B cell (primary cell): ENCODE measurements at regions not wholly inside any gene's neighbourhood (a gene's known extent, or its start where the extent isn't known, plus 50 kb on each side); places are given as distances from the start of the nearest gene placed in this dataset.

Experiments used
- ATAC-seq: fragments of 200-7000 bp; cut with Tn5 transposase; one replicate; pipeline ENCODE4 v1.10.0; 2021; ENCODE audit warnings: low read depth, mild to moderate bottlenecking, moderate number of reproducible peaks, moderate library complexity
- CTCF ChIA-PET: fragments of 350-600 bp; sonication (Branson Sonifier 250); formaldehyde crosslinking; loops from one replicate; lab custom pipeline; 2021; ENCODE audit warnings: antibody characterized with exemption, inconsistent platforms; lab: Charles Lee
- POLR2A ChIA-PET: fragments of 350-600 bp; sonication (Branson Sonifier 250); formaldehyde crosslinking; loops from one replicate; lab custom pipeline; 2021; ENCODE audit warnings: antibody characterized with exemption; lab: Charles Lee
- DNase-seq: peaks from one replicate; pipeline ENCODE4 v3.0.0; 2013
- H2AFZ ChIP-seq: 2 replicates; pipeline ENCODE4 v1.6.1; 2012; ENCODE audit warnings: mild to moderate bottlenecking, low read depth, low read length; ENCODE audit not compliant: insufficient read depth, poor library complexity, severe bottlenecking
- H3K27ac ChIP-seq, 2 donors: 1 replicate in 1 of 2; 2 replicates in 1 of 2; pipeline ENCODE4 v1.5.1; 2012 to 2013; ENCODE audit warnings: low read length in 2 of 2, mild to moderate bottlenecking in 2 of 2, moderate library complexity in 1 of 2
- H3K27me3 ChIP-seq, 4 experiments: fragments of 200-600 bp in 1 of 4; sonication (generic) in 1 of 4; replicated peaks in 1 of 4; 1 replicate in 2 of 4; 2 replicates in 2 of 4; pipeline versions ENCODE4 v1.6.1 to v1.7.0; 2013 to 2016; ENCODE audit warnings: low read length in 3 of 4, mild to moderate bottlenecking in 2 of 4, mixed read lengths in 1 of 4, moderate library complexity in 1 of 4; ENCODE audit not compliant: insufficient read depth in 4 of 4, control insufficient read depth in 3 of 4; ENCODE audit errors: control extremely low read depth in 1 of 4
- H3K36me3 ChIP-seq, 2 experiments: replicated peaks in 1 of 2; 1 replicate in 1 of 2; 2 replicates in 1 of 2; pipeline versions ENCODE4 v1.6.1 to v1.7.1; 2013; ENCODE audit warnings: low read length in 1 of 2; ENCODE audit not compliant: insufficient read depth in 2 of 2, control insufficient read depth in 1 of 2; ENCODE audit errors: control extremely low read depth in 1 of 2, extremely low read depth in 1 of 2
- H3K4me1 ChIP-seq, 2 donors: fragments of 200-600 bp in 1 of 2; sonication (generic) in 1 of 2; 1 replicate in 1 of 2; 2 replicates in 1 of 2; pipeline versions ENCODE4 v1.5.1 to v1.6.1; 2013 to 2017; ENCODE audit warnings: low read length in 2 of 2; ENCODE audit not compliant: control insufficient read depth in 2 of 2, insufficient read depth in 2 of 2
- H3K4me2 ChIP-seq: replicated peaks from 2 replicates; pipeline ENCODE3; 2012; ENCODE audit warnings: mild to moderate bottlenecking, low read depth, low read length; ENCODE audit not compliant: poor library complexity, severe bottlenecking
- H3K4me3 ChIP-seq, 5 experiments: fragments of 200-600 bp in 1 of 5; sonication (generic) in 1 of 5; 1 replicate in 3 of 5; 2 replicates in 2 of 5; pipeline versions ENCODE4 v1.5.1 to v1.7.0; 2011 to 2016; ENCODE audit warnings: low read length in 4 of 5, mild to moderate bottlenecking in 4 of 5, low read depth in 2 of 5, control low read depth in 1 of 5, moderate library complexity in 1 of 5; ENCODE audit not compliant: insufficient read depth in 1 of 5; ENCODE audit errors: control extremely low read depth in 1 of 5, extremely low read depth in 1 of 5
- H3K79me2 ChIP-seq: fragments of 200-600 bp; sonication (generic); one replicate; pipeline ENCODE4 v1.6.0; 2016; ENCODE audit warnings: low read length; ENCODE audit not compliant: control insufficient read depth, insufficient read depth
- H3K9ac ChIP-seq: fragments of 200-600 bp; sonication (generic); 2 replicates; pipeline ENCODE4 v1.6.1; 2017; ENCODE audit warnings: mild to moderate bottlenecking, low read length, moderate library complexity
- H3K9me3 ChIP-seq, 3 donors: one replicate each; pipeline versions ENCODE4 v1.6.1 to v1.7.1; 2013; ENCODE audit warnings: low read length in 2 of 3; ENCODE audit not compliant: control insufficient read depth in 2 of 3, insufficient read depth in 1 of 3; ENCODE audit errors: control extremely low read depth in 1 of 3
- H4K20me1 ChIP-seq: 2 replicates; pipeline ENCODE4 v1.6.0; 2012; ENCODE audit warnings: mild to moderate bottlenecking, low read length; ENCODE audit not compliant: insufficient read depth, control insufficient read depth, poor library complexity, severe bottlenecking
- H3K27ac Mint-ChIP-seq: one replicate; pipeline ENCODE4 v1.8.0; 2021; ENCODE audit warnings: mixed read lengths
- H3K27me3 Mint-ChIP-seq: one replicate; pipeline ENCODE4 v1.8.0; 2021; ENCODE audit warnings: mixed read lengths
- H3K4me1 Mint-ChIP-seq: one replicate; pipeline ENCODE4 v1.8.0; 2021; ENCODE audit warnings: mixed read lengths
- H3K4me3 Mint-ChIP-seq: one replicate; pipeline ENCODE4 v1.8.0; 2021; ENCODE audit warnings: mixed read lengths
- H3K9me3 Mint-ChIP-seq: one replicate; pipeline ENCODE4 v1.8.0; 2022; ENCODE audit warnings: mixed read lengths; ENCODE audit not compliant: insufficient read depth
- CTCF ChIP-seq: fragments of 200-600 bp; IDR thresholded peaks from one replicate; pipeline ENCODE4 v1.8.0; 2022; ENCODE audit warnings: antibody characterized with exemption, mild to moderate bottlenecking
- EZH2 ChIP-seq: IDR thresholded peaks from 2 replicates; pipeline ENCODE4 v1.6.1; 2012; ENCODE audit warnings: borderline replicate concordance, low read depth, mild to moderate bottlenecking, moderate library complexity, low read length; ENCODE audit not compliant: insufficient read depth, poor library complexity, severe bottlenecking
- WGBS: methylation state at CpG from one replicate; pipeline ENCODE4 v1.1.5; 2013; ENCODE audit warnings: missing lambda C conversion rate; ENCODE audit not compliant: insufficient coverage; 5-methylcytosine and 5-hydroxymethylcytosine counted together
- intact Hi-C: fragments of 100-400 bp; cut with micrococcal nuclease; formaldehyde crosslinking; loops from one replicate; pipeline ENCODE4 v1.10.0; 2022

GRCh38 chr18:38961880-38962279 lies 1396.3 kb upstream of the CELF4 start:
- Histone ChIP-seq H4K20me1 (no peaks in the 10 kb centered on the region), H2AFZ (no peak overlapping the region), H3K27ac (no peak overlapping the region), H3K9me3 (no peaks in the 10 kb centered on the region), H3K4me2 (no peak overlapping the region), H3K36me3 (no peaks in the 10 kb centered on the region), H3K27me3 (no peaks in the 10 kb centered on the region), H3K9ac (no peak overlapping the region), H3K79me2 (no peaks in the 10 kb centered on the region), H3K4me3 (no peak overlapping the region), H3K4me1 (no peaks in the 10 kb centered on the region)
- no peaks in the 10 kb centered on the region for H3K27me3 Mint-ChIP-seq
- ChIA-PET CTCF (no interaction called here), POLR2A (no interaction called here)
- H3K27ac Mint-ChIP-seq, result no peak overlapping the region
- no peaks in the 10 kb centered on the region for H3K9me3 Mint-ChIP-seq
- ATAC-seq (no peak), DNase-seq (no peak)
- TF ChIP-seq CTCF (no peak), EZH2 (no peak)
- intact Hi-C loops, result no loop called here
- no CpG with 5 or more reads among the region's 1 CpG for WGBS
- H3K4me1 Mint-ChIP-seq, result no peaks in the 10 kb centered on the region
- H3K4me3 Mint-ChIP-seq, result no peak overlapping the region

DNA sequence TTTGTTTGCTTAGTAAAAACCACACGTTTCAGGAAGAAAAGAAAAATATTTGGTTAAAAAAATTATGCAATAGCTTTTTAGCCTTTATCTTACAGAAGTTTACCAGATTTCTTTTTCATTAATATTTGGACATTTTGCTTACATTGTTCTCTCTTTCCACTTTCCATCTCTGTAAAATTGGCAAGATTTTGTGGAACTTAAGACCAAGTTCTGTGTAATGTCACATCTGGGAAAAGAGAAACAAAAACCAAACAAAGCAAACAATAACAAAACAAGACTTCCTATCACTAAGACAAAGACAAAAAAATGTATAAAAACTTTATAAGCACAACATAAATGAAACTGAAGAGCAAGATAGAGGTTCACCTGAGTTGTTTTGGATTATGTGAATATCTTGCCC lies 1392.1 kb upstream of the CELF4 start:
- intact Hi-C loops, result no loop called here
- Histone ChIP-seq H3K4me1 (no peaks in the 10 kb centered on the region), H3K9ac (no peak overlapping the region), H3K36me3 (no peaks in the 10 kb centered on the region), H3K27me3 (no peaks in the 10 kb centered on the region), H2AFZ (no peak overlapping the region), H3K27ac (no peak overlapping the region), H3K4me2 (no peak overlapping the region), H4K20me1 (no peaks in the 10 kb centered on the region), H3K4me3 (no peak overlapping the region), H3K9me3 (no peaks in the 10 kb centered on the region), H3K79me2 (no peaks in the 10 kb centered on the region)
- Mint-ChIP-seq H3K27ac (no peak overlapping the region), H3K4me1 (no peaks in the 10 kb centered on the region), H3K9me3 (no peaks in the 10 kb centered on the region), H3K4me3 (no peak overlapping the region), H3K27me3 (no peaks in the 10 kb centered on the region)
- DNase-seq, result no peak
- POLR2A ChIA-PET, result no interaction called here
- CTCF ChIA-PET, result no interaction called here
- TF ChIP-seq CTCF, result no peak
- TF ChIP-seq EZH2, result no peak
- WGBS, result no CpG with 5 or more reads among the region's 1 CpG
- no peak for ATAC-seq
